CD14-positive monocyte (primary cell): ENCODE measurements at regions not wholly inside any gene's neighbourhood (a gene's known extent, or its start where the extent isn't known, plus 50 kb on each side); places are given as distances from the start of the nearest gene placed in this dataset.

Source experiments
- DNase-seq, 3 donors: peaks; one replicate each; pipeline ENCODE4 v3.0.0-alpha.2; 2011 to 2022
- H2AFZ ChIP-seq: 2 replicates; pipeline ENCODE4 v1.6.0; 2012; ENCODE audit warnings: mild to moderate bottlenecking, low read depth, low read length, inconsistent platforms; ENCODE audit not compliant: insufficient read depth, poor library complexity, severe bottlenecking
- H3K27ac ChIP-seq, 2 donors: 1 replicate in 1 of 2; 2 replicates in 1 of 2; pipeline ENCODE4 v1.5.1; 2012 to 2013; ENCODE audit warnings: low read length in 2 of 2, control low read depth in 1 of 2, inconsistent platforms in 1 of 2, low read depth in 1 of 2, mild to moderate bottlenecking in 1 of 2
- H3K27me3 ChIP-seq, 2 donors: one replicate each; pipeline versions ENCODE4 v1.6.0 to v1.6.1; 2011 to 2013; ENCODE audit warnings: low read length in 2 of 2; ENCODE audit not compliant: control insufficient read depth in 2 of 2, insufficient read depth in 2 of 2
- H3K36me3 ChIP-seq, 2 donors: replicated peaks in 1 of 2; 1 replicate in 1 of 2; 2 replicates in 1 of 2; pipeline versions ENCODE4 v1.5.1 to v1.6.1; 2012 to 2013; ENCODE audit warnings: low read length in 2 of 2, control low read depth in 1 of 2, inconsistent platforms in 1 of 2, mild to moderate bottlenecking in 1 of 2; ENCODE audit not compliant: insufficient read depth in 2 of 2, control insufficient read depth in 1 of 2
- H3K4me1 ChIP-seq, 2 donors: 1 replicate in 1 of 2; 2 replicates in 1 of 2; pipeline versions ENCODE4 v1.5.1 to v1.6.1; 2012 to 2013; ENCODE audit warnings: low read length in 2 of 2, control low read depth in 1 of 2, inconsistent platforms in 1 of 2, mild to moderate bottlenecking in 1 of 2, moderate library complexity in 1 of 2; ENCODE audit not compliant: insufficient read depth in 2 of 2, control insufficient read depth in 1 of 2
- H3K4me2 ChIP-seq: replicated peaks from 2 replicates; pipeline ENCODE3; 2012; ENCODE audit warnings: low read length, moderate library complexity, mild to moderate bottlenecking; ENCODE audit not compliant: poor library complexity, severe bottlenecking; ENCODE audit errors: extremely low read depth
- H3K4me3 ChIP-seq, 3 experiments: fragments of 200-600 bp in 1 of 3; sonication (generic) in 1 of 3; replicated peaks in 1 of 3; 1 replicate in 2 of 3; 2 replicates in 1 of 3; pipeline ENCODE4 v1.5.1; 2011 to 2013; ENCODE audit warnings: low read length in 3 of 3, mild to moderate bottlenecking in 3 of 3, control low read depth in 2 of 3, low read depth in 2 of 3, inconsistent platforms in 1 of 3, moderate library complexity in 1 of 3
- H3K79me2 ChIP-seq: 2 replicates; pipeline ENCODE4 v1.6.0; 2012; ENCODE audit warnings: mild to moderate bottlenecking, control low read depth, inconsistent platforms, low read length, moderate library complexity; ENCODE audit not compliant: insufficient read depth
- H3K9ac ChIP-seq: 2 replicates; pipeline ENCODE4 v1.6.0; 2017; ENCODE audit warnings: low read length, mild to moderate bottlenecking; ENCODE audit not compliant: insufficient read depth, poor library complexity, severe bottlenecking
- H3K9me3 ChIP-seq, 2 donors: replicated peaks in 1 of 2; 1 replicate in 1 of 2; 2 replicates in 1 of 2; pipeline versions ENCODE4 v1.5.1 to v1.6.1; 2012 to 2013; ENCODE audit warnings: low read length in 2 of 2, control low read depth in 1 of 2; ENCODE audit not compliant: control insufficient read depth in 1 of 2, insufficient read depth in 1 of 2
- H4K20me1 ChIP-seq: 2 replicates; pipeline ENCODE4 v1.6.0; 2012; ENCODE audit warnings: mild to moderate bottlenecking, low read length, control low read depth, moderate library complexity; ENCODE audit not compliant: insufficient read depth
- H3K27ac Mint-ChIP-seq, 7 donors: one replicate each; pipeline ENCODE4 v1.8.0; 2020; ENCODE audit warnings: mild to moderate bottlenecking in 7 of 7, mixed read lengths in 7 of 7, moderate library complexity in 6 of 7, inconsistent platforms in 2 of 7
- H3K27me3 Mint-ChIP-seq, 3 donors: one replicate each; pipeline ENCODE4 v1.8.0; 2021 to 2022; ENCODE audit warnings: low read depth in 3 of 3, mild to moderate bottlenecking in 3 of 3, mixed read lengths in 3 of 3, moderate library complexity in 3 of 3, inconsistent platforms in 1 of 3
- H3K36me3 Mint-ChIP-seq, 2 donors: one replicate each; pipeline ENCODE4 v1.8.0; 2020; ENCODE audit warnings: mixed read lengths in 2 of 2, inconsistent platforms in 1 of 2, mild to moderate bottlenecking in 1 of 2
- H3K4me1 Mint-ChIP-seq: one replicate; pipeline ENCODE4 v1.8.0; 2020; ENCODE audit warnings: mild to moderate bottlenecking, mixed read lengths
- H3K4me3 Mint-ChIP-seq, 2 donors: one replicate each; pipeline ENCODE4 v1.8.0; 2020; ENCODE audit warnings: mild to moderate bottlenecking in 2 of 2, mixed read lengths in 2 of 2, moderate library complexity in 1 of 2
- H3K9me3 Mint-ChIP-seq, 7 donors: one replicate each; pipeline ENCODE4 v1.8.0; 2020 to 2022; ENCODE audit warnings: mixed read lengths in 7 of 7, mild to moderate bottlenecking in 6 of 7, moderate library complexity in 6 of 7, inconsistent platforms in 2 of 7
- CTCF ChIP-seq: fragments of 200-600 bp; IDR thresholded peaks from one replicate; pipeline ENCODE4 v1.8.0; 2022; ENCODE audit warnings: antibody characterized with exemption, mild to moderate bottlenecking
- WGBS: methylation state at CpG from one replicate; pipeline ENCODE4 v1.1.5; 2013; ENCODE audit warnings: missing lambda C conversion rate; ENCODE audit not compliant: insufficient coverage; 5-methylcytosine and 5-hydroxymethylcytosine counted together
- intact Hi-C, 2 donors: fragments of 100-400 bp; cut with micrococcal nuclease; formaldehyde crosslinking; loops; one replicate each; pipeline versions ENCODE4 v1.15.0 to v1.15.1; 2023

GRCh38 chr12:22935090-22935489, 310.1 kb downstream of the ETNK1 start:
- no peak overlapping the region for H2AFZ ChIP-seq
- peaks cover 4 to 8% of the 10 kb centered on the region in 2 donors for H3K9me3 ChIP-seq
- Mint-ChIP-seq H3K4me1 (no peaks in the 10 kb centered on the region), H3K27ac (no peak overlapping the region), H3K4me3 (no peak overlapping the region), H3K9me3 (peaks cover 5 to 15% (median 7%) of the 10 kb centered on the region in 7 donors), H3K27me3 (peaks cover 0 to 2% (median 0%) of the 10 kb centered on the region in 3 donors), H3K36me3 (no peaks in the 10 kb centered on the region)
- H3K27me3 ChIP-seq, result no peaks in the 10 kb centered on the region
- no peak for TF ChIP-seq CTCF
- no peak overlapping the region for H3K4me2 ChIP-seq
- no peaks in the 10 kb centered on the region for H3K36me3 ChIP-seq
- no peaks in the 10 kb centered on the region for H3K4me1 ChIP-seq
- DNase-seq, result no peak
- H3K9ac ChIP-seq, result no peak overlapping the region
- intact Hi-C loops, result no loop called here
- H4K20me1 ChIP-seq, result no peaks in the 10 kb centered on the region
- H3K27ac ChIP-seq, result no peak overlapping the region
- no peak overlapping the region for H3K4me3 ChIP-seq
- WGBS, result 98% methylated on average over 9 of the region's 12 CpGs
- no peaks in the 10 kb centered on the region for H3K79me2 ChIP-seq

GRCh38 chr12:22935501-22935900, 310.5 kb downstream of the ETNK1 start:
- H2AFZ ChIP-seq, result no peak overlapping the region
- H3K9ac ChIP-seq, result no peak overlapping the region
- no peaks in the 10 kb centered on the region for H4K20me1 ChIP-seq
- Mint-ChIP-seq H3K9me3 (peaks cover 5 to 15% (median 9%) of the 10 kb centered on the region in 7 donors), H3K36me3 (no peaks in the 10 kb centered on the region), H3K4me1 (no peaks in the 10 kb centered on the region), H3K27me3 (peaks cover 0 to 2% (median 0%) of the 10 kb centered on the region in 3 donors), H3K4me3 (no peak overlapping the region), H3K27ac (no peak overlapping the region)
- H3K9me3 ChIP-seq, result peaks cover 8% of the 10 kb centered on the region in 2 donors
- no peak for DNase-seq
- no peaks in the 10 kb centered on the region for H3K79me2 ChIP-seq
- no peak overlapping the region for H3K4me3 ChIP-seq
- no peaks in the 10 kb centered on the region for H3K4me1 ChIP-seq
- no peaks in the 10 kb centered on the region for H3K36me3 ChIP-seq
- no peaks in the 10 kb centered on the region for H3K27me3 ChIP-seq
- intact Hi-C loops, result no loop called here
- no peak overlapping the region for H3K27ac ChIP-seq
- 88% methylated on average over 6 of the region's 7 CpGs for WGBS
- no peak overlapping the region for H3K4me2 ChIP-seq
- TF ChIP-seq CTCF, result no peak
